NB4 (cell line): ENCODE measurements at regions not wholly inside any gene's neighbourhood (a gene's known extent, or its start where the extent isn't known, plus 50 kb on each side); places are given as distances from the start of the nearest gene placed in this dataset.

Experiments used
- MYC ChIP-seq: IDR thresholded peaks from 2 replicates; pipeline ENCODE4 v1.6.1; 2011; ENCODE audit warnings: low read depth, low read length
- POLR2A ChIP-seq: IDR thresholded peaks from 2 replicates; pipeline ENCODE4 v1.6.1; 2011; ENCODE audit warnings: mild to moderate bottlenecking; ENCODE audit not compliant: insufficient read length; ENCODE audit errors: extremely low read depth
- TF ChIP-seq, protein P1 (sequence below): IDR thresholded peaks from one replicate; pipeline ENCODE4 v1.5.1; 2012; ENCODE audit warnings: low read depth, low read length

DNA sequence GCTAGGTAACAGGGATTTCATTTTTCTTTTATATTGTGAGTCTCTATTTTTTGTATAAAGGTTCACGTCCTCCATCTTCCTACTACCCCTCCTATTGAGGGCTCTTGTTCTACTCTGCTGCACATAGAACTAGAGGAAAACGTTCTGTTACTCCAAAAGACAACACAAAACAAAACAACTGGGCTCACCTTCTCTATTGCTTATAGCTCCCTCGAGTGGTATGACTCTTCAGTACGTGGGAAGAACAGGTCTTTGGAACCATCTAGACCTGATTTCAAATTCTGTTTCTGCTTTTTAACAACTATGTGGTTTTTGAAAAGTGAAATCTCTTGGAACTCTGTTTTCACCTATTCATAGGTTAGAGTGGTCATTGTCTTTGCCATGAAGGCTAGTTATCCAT lies 515.3 kb downstream of the SOX2 start:
- TF ChIP-seq, protein P1, sequence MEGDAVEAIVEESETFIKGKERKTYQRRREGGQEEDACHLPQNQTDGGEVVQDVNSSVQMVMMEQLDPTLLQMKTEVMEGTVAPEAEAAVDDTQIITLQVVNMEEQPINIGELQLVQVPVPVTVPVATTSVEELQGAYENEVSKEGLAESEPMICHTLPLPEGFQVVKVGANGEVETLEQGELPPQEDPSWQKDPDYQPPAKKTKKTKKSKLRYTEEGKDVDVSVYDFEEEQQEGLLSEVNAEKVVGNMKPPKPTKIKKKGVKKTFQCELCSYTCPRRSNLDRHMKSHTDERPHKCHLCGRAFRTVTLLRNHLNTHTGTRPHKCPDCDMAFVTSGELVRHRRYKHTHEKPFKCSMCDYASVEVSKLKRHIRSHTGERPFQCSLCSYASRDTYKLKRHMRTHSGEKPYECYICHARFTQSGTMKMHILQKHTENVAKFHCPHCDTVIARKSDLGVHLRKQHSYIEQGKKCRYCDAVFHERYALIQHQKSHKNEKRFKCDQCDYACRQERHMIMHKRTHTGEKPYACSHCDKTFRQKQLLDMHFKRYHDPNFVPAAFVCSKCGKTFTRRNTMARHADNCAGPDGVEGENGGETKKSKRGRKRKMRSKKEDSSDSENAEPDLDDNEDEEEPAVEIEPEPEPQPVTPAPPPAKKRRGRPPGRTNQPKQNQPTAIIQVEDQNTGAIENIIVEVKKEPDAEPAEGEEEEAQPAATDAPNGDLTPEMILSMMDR: no peak
- no peak for TF ChIP-seq POLR2A
- TF ChIP-seq MYC: no peak
